SK-N-SH (cell line): ENCODE measurements at regions not wholly inside any gene's neighbourhood (a gene's known extent, or its start where the extent isn't known, plus 50 kb on each side); places are given as distances from the start of the nearest gene placed in this dataset.

Source experiments
- CTCF ChIP-seq: fragments of 200-600 bp; sonication (generic); IDR thresholded peaks from 2 replicates; pipeline ENCODE4 v1.6.1; 2017; ENCODE audit warnings: antibody characterized with exemption, mild to moderate bottlenecking, moderate library complexity
- EP300 ChIP-seq, 2 experiments: IDR thresholded peaks; 2 replicates each; pipeline versions ENCODE4 v1.4.0 to v1.6.1; 2012; ENCODE audit warnings: borderline replicate concordance in 1 of 2, low read depth in 1 of 2, low read length in 1 of 2
- EZH2phosphoT487 ChIP-seq: fragments of 200-600 bp; sonication (generic); IDR thresholded peaks from 2 replicates; pipeline ENCODE4 v1.6.1; 2017; ENCODE audit warnings: low read depth, mixed run types, mild to moderate bottlenecking, antibody characterized with exemption, moderate library complexity, borderline replicate concordance
- FOXM1 ChIP-seq: IDR thresholded peaks from 2 replicates; pipeline ENCODE4 v1.4.0; 2012; ENCODE audit warnings: low read depth, mild to moderate bottlenecking
- JUND ChIP-seq: IDR thresholded peaks from 2 replicates; pipeline ENCODE4 v1.4.0; 2012
- MAX ChIP-seq: IDR thresholded peaks from 2 replicates; pipeline ENCODE4 v1.4.0; 2012; ENCODE audit warnings: low read depth
- NRF1 ChIP-seq: IDR thresholded peaks from 2 replicates; pipeline ENCODE4 v1.6.1; 2012; ENCODE audit warnings: low read depth, mild to moderate bottlenecking, low read length
- PBX3 ChIP-seq: IDR thresholded peaks from 2 replicates; pipeline ENCODE4; 2012
- POLR2AphosphoS5 ChIP-seq: IDR thresholded peaks from 2 replicates; pipeline ENCODE4 v1.6.1; 2012; ENCODE audit warnings: low read depth, low read length
- REST ChIP-seq: IDR thresholded peaks from 2 replicates; pipeline ENCODE4 v1.6.1; 2012; ENCODE audit warnings: mild to moderate bottlenecking, low read depth, low read length, moderate library complexity
- SMC3 ChIP-seq: IDR thresholded peaks from 2 replicates; pipeline ENCODE4 v1.6.1; 2012; ENCODE audit warnings: low read depth, low read length, improper control_type of control experiment
- TCF12 ChIP-seq: IDR thresholded peaks from 2 replicates; pipeline ENCODE4 v1.4.0; 2012

- TF ChIP-seq POLR2AphosphoS5 (no peak), TCF12 (no peak), PBX3 (no peak), CTCF (no peak), FOXM1 (no peak), REST (no peak), SMC3 (no peak), EP300 (IDR thresholded peaks at IDR 0.05; ENCODE audit: borderline replicate concordance in 1 of 2, low read depth in 1 of 2, low read length in 1 of 2) (no peak), MAX (no peak), NRF1 (no peak), JUND (no peak), EZH2phosphoT487 (no peak)
These were observed 473.8 kb downstream of the KLF5 start for GRCh38 chr13:73532582-73532981.
